HG03342 (cell line): ENCODE measurements at regions not wholly inside any gene's neighbourhood (a gene's known extent, or its start where the extent isn't known, plus 50 kb on each side); places are given as distances from the start of the nearest gene placed in this dataset.
"Not testable (repeated sequence)": the region's sequence is repeated elsewhere in the genome, so short reads cannot be mapped to it uniquely, and the experiment has no call there.

Experiments used
- ATAC-seq: cut with Tn5 transposase; IDR thresholded peaks from one replicate; pipeline ENCODE4 v1.9.1; 2021; ENCODE audit warnings: mild to moderate bottlenecking, moderate library complexity; ENCODE audit not compliant: unreplicated experiment

DNA sequence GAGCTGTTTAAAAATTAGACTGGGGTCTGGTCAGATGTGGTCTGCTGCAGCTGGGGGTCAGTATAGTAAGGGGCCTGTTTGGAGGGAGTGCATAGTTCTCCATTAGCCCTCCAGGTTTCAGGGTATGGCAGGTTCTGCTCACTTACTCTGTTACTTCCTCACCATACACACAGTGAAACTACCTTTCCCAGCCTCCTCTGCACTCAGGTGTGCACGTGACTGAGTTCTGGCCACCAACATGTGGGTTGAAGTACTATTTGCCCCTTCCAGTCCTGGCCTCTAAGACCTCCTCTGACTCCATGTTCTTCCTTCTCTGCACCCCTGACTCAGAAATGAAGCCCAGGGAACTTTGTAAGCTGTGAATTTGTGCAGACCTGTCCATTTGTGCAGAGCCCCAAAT lies 190.5 kb upstream of the CLINT1 start:
- ATAC-seq = no peak

DNA sequence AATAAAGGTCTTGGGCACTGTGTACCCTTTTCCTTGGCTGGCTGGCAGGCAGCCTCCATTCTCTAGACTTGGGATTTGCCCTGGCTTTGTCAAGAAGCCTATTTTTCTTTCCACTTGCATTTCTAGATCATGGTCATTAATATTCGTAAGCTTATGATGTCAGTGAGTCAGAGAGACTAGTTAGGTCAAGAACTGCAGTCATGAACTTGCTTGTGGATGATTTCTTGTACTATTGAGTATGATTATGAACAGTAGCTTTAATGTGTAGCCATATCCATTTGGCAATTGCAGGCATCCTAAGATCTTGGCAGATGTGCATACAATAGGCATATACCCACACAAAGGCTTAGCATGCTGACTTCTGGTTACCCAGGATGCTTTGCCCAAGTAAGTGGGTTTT lies 186.8 kb upstream of the CLINT1 start:
- no peak for ATAC-seq

DNA sequence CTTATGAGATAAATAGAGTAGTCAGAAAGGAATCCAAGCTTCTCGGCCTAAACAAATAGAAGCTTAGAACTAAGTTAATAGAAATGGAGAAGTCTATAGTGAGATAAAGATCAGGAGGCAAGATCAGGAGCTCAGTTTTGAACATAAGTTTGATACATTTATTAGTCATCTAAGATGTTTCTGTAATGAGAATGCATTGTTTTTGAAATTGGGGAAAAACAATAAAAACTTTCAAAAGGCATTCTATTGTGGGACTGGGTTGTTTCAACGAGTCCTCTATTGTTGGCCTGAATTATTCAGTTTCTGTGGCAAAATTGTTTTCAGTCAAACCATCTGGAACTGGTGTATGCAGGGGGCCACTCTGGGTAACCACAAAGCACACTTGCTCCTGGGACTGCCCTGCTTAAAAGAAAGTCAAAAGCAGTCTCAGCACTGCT lies 181.0 kb upstream of the CLINT1 start:
- ATAC-seq = no peak

DNA sequence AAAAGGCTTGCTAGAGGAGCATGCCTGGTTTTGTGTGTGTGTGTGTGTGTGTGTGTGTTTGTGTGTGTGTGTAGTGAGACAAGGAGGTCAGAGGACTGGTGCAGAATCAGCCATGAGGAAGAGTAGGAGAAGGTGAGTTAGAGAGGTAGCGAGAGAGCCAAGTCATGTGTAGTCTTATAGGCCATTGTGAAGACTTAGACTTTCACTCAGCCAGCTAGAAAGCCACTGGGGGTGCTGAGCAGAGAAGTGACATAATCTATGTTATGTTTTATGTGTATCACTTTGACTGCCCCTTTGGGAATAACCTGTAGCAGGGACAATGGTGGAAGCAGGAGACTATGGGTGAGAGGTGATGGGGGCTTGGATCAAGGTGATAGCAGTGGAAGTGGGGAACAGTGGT lies 180.5 kb upstream of the CLINT1 start:
- ATAC-seq = no peak

DNA sequence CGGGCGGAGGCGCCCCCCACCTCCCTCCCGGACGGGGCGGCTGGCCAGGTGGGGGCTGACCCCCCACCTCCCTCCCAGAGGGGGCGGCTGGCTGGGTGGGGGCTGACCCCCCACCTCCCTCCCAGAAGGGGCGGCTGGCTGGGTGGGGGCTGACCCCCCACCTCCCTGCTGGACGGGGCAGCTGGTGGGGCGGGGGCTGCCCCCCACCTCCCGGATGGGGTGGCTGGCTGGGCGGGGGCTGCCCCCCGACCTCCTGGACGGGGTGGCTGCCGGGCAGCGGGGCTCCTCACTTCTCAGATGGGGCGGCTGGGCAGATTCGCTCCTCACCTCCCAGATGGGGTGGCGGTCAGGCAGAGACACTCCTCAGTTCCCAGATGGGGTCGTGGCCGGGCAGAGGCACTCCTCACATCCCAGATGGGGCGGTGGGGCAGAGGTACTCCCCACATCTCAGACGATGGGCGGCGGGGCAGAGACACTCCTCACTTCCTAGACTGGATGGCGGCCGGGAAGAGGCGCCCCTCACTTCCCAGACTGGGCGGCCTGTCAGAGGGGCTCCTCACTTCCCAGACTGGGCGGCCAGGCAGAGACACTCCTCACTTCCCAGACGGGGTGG lies 178.1 kb upstream of the CLINT1 start:
- not testable (repeated sequence) for ATAC-seq

DNA sequence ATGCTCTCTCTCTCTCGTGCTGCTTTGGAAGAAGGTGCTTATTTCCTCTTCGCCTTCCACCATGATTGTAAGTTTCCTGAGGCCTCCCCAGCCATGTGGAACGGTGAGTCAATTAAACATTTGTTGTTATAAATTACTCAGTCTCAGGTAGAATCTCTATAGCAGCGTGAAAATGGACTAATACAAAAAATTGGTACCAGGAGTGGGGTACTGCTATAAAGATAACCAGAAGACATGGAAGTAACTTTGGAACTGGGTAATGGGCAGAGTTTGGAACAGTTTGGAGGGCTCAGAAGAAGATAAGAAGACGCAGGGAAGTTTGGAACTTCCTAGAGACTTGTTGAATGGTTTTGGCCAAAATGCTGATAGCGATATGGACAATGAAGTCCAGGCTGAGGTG lies 175.6 kb upstream of the CLINT1 start:
- ATAC-seq = not testable (repeated sequence)

DNA sequence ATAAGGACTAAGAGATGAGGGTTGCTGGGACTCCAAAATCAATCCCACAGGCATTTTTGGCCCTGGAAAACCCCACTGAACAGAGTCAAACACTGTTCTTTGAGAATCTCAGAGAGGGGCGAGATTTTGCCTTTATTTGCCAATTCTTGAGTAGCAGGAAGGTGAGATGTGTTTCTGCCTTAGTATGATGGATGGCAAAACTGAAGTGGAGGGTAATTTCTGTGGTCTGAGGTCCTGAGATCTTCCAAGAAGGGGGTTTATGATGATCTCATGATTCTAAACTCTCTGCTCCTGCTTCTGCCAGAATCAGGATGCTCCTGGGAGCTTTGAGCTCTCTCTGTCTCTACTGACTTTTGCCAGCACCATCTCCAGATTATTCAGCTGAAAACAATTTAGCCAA lies 174.8 kb upstream of the CLINT1 start:
- ATAC-seq = no peak

DNA sequence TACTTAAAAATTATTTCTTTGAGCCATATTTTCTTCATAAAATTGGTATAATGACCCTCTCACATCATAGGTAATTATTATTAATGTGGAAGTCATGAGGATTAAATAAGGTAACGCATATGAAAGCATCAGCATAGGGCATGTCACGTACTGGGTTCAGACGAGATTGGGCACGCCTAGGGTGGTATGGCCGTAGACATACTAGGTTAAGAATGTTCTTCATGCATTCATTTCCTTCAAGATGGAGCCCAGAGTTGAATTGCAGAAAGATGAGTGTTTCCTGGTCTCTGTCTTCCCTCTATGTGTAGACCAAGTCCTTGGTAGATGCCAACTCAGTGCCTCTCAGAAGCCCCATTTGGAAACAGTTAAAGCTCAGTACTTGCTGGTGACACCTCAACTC lies 174.1 kb upstream of the CLINT1 start:
- ATAC-seq = no peak

DNA sequence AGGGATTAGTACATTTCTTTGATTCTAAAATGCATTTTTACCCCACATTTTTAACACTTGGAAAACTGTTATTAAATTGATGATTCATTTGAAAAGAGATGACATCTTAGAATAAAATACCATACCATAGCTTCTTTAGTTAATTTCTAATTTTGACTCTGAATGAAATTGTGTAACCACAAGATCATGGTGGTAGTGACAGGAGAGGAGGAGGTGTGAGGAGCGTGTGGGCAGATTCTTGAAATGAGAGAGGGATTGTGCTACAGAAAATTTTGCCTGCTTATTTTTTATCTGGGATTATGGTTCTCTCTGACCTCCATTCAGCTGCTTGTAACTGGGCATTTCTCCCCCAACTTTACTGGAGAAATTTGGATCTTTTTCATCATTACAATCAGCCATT lies 173.3 kb upstream of the CLINT1 start:
- ATAC-seq = no peak

DNA sequence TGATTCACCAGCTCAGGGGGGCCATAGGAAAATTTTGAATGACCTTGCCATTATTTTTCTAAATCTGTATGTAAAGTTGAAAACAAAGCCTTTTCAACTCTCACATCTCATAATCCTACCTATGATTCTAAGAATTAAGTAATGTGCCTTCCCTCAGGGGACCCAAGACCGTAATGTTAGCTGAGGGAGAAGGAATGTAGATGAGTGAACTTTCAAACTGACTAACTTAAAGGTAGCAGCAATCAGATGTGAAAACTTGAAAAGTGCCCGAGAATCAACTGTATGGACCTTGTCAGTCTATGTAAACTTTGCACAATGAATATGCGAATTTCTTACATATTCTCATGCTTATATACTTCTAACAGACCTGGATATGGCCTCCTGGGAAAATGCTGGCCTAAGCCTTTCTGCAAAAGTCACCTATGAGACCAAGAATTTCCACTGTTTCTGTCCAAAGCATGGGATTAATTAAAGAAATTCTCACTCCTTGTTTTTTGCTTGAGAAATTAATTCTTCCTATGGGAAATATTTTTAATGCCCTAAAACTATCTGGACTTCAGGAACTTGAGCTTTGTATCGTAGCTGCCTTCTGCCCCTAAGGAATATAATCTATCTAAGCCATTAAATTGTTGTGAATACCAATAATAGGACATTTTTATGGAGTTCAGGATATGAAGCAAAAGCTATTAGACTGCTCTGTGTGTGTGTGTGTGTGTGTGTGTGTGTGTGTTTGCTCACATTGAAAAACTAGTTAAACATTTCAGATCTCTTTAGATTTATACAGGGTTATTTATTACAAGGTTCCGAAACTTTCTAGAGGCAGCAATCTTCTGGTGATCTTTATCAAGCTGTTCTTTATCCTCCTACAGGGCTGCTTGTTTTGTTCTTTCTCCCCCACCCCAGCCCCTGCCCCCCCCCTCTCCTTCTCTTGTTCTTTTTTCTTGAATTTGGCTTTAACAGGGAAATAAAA lies 169.1 kb upstream of the CLINT1 start:
- ATAC-seq = no peak

DNA sequence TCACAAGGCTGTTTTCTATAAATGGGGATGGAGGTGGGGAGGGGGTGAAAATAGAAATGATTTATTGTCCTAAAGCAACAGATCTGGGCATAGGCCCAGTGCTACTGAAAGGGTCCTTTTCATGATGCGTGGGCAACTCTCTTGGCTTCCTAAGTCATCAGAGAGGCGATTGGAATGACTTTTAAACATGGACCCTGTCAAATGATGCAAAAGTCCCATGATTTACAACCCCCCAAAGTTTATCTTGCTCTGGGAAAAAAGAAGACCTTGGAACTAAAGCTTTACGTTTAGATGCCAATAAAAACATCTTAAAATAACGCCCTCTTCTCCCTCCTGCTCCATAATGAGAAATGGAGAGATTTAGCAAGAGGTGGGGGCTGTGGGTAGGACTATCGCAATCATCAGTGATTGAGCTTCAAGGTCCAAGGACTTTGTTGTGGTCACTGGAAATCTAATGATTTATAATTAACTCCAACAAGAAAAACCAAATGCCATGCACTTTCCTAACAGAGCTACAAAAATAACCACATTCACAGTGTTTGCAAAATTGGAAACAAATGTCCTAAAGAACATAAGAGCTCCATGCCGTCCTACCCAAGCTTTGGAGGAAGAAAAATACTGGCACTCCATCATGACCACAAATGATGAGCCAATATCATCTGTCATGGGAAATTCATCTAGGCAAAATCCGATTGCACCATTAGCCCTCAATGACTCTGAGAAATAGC lies 167.5 kb upstream of the CLINT1 start:
- ATAC-seq = no peak

DNA sequence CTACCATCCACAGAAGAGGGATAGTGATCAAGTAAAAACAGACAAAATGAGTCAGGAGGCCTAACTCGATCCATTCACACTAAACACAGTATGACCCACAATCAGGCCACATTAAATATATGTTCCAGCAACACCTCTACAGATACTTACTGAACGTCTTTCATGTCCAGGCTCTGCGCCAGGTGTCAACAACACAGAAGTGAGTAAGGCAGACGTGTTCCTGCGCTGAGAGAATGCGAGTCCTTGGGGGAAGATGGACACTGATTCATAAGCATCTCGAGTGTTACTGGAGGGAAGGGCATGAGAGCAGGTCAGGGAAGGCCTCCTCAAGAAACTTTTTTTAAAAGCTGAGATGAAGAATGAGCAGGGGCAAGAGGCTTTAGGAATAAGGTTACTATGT lies 164.3 kb upstream of the CLINT1 start:
- ATAC-seq = no peak

DNA sequence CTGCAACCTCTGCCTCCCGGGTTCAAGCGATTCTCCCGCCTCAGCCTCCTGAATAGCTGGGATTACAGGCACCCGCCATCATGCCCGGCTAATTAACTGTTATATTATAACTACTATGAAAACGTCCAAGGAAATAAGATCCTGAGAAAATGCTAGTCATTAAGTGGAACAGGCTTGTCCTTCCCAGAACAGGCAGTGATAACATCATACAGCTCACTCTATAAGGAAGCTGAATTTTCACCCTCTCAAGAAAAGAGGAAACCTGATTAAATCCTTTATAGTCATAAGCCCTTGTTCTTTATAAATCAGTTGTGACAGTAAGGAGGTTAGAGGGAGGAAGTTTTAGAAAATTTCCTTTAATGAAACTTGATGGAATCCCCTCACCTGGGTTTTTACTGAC lies 163.9 kb upstream of the CLINT1 start:
- no peak for ATAC-seq

DNA sequence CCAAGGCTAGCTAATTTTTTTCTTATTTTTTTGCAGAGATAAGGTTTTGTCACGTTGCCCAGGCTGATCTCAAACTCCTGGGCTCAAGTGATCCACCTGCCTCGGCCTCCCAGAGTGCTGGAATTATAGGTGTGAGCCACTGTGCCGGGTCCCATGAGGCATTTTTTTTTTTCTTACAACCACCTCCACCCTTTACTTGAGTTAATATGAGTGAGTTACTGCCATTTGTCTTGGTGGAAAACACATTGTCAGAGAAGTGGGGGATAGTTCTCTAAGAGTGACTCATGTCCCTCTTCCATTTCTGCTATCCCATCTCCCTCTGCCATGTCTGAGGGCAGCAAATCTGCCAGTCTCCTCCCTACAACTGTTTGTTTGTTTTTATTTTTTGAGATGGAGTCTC lies 163.4 kb upstream of the CLINT1 start:
- ATAC-seq = no peak

DNA sequence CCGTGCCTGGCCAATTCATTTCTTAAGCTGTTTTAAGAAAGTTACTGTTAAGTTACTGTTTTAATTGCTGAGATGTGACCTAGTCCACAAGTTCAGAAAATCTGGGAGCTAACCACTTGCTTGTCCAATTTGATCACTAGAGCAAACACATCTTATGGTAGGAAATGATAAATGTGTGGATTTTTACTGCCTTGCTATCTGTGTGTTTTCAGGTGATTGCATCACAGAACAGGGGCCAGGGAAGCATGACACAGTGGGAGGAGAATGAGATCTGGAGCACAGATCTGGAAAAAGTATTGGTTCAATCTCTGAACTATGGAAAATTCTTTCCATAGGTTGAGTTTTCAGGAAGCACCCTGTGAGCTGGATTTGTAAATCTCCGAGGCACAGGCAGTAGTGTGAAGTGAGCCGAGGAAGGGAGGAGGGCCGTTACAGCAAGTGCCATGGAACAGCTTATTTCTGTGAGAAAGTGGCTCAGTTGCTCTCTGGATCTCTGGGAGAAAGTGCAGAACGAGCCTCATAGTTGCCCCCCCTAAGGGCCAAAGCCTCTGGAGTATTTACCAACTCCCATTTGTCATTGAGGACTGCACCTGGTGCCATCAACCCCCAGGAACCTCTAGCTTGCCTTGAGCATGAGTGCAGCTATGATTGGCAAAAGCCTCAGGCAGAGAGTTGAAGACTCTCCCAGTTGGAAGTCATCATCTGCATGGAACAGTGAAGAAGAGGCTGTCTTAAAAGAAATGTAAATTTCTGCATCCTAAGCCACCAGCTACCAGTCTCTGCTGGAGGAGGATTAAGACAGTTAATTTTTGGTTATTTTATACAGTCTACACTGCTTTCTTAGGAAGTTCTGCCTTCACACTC lies 161.8 kb upstream of the CLINT1 start:
- ATAC-seq = no peak

DNA sequence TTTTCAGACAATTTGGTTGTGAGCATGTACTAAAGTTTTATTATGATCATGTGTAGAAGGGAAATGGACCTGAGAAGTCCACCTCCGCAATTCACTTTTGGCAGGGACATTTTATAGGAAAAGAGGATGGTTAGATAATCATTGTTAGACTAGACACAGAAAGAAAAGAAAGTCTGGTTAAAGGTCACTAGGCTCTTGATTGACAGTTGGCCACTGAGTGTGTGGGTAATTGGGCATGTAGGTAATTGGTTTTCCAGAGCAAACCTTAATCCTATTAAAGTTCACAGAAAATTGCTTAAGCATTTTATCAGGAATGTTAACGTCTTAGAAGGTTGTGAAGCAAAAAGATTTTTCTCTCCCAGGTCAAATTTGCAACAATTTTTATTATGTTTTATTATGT lies 158.5 kb upstream of the CLINT1 start:
- ATAC-seq = no peak

DNA sequence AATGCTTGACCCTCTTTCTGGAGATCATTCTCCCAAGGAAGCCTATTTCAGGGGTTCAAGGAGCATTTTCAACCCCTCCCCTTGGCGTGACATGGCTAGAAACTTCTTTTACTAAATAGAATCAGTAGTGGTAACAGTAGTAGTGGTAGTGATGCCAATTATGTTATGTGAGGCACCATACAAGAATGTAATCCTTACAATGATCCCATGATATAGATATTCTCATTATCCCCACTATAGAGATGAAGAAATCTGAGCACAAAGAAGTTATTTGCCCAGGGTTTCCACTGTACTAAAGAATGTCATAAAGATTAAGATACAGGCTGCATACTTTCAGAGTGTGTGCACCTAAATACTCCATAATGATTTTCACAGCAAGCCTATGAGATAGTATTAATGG lies 155.4 kb upstream of the CLINT1 start:
- ATAC-seq = no peak

DNA sequence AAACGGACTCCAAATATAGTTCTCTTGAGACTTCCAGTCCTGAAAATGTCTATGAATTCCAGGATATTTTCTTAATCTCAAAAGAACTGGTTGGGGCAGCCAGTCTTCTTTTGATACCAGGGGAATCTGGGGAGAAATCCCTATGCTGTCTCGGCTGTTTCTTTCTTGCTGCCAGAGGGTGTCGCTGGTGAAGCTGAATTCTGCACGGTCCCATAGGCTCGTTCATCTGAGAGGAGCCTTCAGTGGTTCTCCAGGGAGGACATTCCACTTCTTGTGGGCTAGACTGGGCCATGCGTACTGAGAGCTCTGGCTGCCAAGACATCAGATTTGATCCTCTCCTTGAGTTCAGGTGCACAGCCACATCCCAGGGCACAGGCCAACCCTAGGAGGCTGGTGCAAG lies 155.0 kb upstream of the CLINT1 start:
- ATAC-seq = no peak

DNA sequence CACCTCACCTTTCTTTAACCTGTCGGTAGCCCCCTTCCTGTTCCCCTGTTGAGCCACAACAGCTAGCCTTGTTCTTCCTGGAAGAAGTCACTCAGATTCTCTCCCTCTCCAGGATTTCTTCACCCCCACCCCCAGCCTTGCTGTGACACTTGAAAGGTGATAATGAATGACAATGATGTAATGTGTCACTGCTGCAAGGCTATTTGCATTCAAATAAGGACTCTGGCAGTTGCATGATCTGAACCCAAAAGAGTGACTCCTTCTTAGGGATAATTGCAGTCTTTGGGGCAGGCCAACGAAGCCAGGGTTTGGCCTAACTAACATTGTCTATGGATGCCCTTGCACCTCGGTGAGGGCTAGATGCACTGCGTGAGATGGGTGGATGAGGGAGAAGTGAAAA lies 154.4 kb upstream of the CLINT1 start:
- no peak for ATAC-seq

DNA sequence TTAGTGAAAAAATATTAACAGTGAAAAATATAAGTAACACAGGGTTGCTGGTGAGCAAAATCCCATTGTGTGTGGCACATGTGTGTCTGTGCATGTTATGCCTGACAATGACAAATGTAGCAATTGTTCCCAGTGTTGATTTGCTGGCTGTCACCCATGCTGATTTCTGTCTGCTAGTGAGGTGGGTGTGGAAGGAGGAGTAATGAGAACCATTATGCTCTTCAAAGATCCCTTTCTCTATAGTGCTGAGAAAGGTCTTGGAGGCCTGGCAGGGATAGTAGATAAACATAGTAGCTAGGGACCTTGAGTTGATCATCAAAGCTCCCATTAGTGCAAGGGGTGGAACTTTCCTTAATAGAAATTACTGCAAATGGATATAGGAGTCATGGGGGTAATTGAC lies 152.5 kb upstream of the CLINT1 start:
- no peak for ATAC-seq

DNA sequence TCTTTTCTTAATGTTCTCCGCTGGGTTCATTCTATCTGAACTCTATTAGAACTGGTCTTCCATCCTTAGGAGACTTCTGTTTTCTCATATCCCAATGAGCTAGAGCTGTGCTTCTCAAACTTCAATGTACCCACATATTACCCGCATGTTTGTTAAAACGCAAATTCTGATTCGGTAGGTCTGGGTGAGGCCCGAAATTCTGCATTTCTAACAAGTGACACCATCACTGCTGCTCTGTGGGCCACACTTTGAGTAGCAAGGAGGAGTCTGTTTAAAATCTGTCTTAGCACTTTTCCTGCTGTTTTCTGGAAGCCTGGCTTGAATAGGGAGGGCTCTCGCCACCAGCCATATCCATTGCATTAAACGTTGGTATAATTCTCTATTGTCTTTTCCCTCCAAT lies 151.9 kb upstream of the CLINT1 start:
- no peak for ATAC-seq
